Femur (tissue), 1 donor: ENCODE measurements at regions not wholly inside any gene's neighbourhood (a gene's known extent, or its start where the extent isn't known, plus 50 kb on each side); places are given as distances from the start of the nearest gene placed in this dataset.
"Not testable (repeated sequence)": the region's sequence is repeated elsewhere in the genome, so short reads cannot be mapped to it uniquely, and the experiment has no call there.

Experiments used
- DNase-seq: peaks from one replicate; pipeline ENCODE4 v3.0.0-alpha.2; 2017

DNA sequence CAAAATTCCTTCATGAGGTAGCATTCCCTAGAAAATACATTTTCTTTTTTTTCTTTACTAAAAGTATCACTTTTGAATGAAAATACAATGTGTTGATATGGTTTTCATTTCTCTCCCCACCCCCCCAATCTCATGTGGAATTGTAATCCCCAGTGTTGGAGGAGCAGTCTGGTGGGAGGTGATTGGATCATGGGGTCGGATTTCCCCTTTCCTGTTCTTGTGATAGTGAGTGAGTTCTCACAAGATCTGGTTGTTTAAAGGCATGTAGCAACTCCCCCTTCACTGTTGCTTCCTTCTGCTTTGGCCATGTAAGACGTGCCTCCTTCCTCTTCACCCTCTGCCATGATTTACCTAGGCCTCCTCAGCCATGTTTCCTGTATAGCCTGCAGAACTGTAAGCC, 790.3 kb upstream of the KCND2 start:
- no peak for DNase-seq

DNA sequence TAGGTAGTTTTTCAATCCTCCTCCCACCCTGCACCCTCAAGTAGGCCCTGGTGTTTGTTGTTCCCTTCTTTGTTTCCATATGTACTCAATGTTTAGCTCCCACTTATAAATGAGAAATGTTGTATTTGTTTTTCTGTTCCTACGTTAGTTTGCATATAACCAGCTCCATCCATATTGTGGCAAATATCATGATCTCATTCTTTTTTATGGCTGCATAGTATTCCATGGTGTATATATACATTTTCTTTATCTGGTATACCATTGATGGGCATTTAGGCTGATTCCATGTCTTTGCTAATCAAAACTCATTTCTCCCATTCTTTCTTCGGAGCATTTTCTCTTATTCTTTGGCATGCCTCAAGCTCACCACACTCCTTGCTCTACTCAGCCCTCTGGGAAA, 789.6 kb upstream of the KCND2 start:
- no peak for DNase-seq

DNA sequence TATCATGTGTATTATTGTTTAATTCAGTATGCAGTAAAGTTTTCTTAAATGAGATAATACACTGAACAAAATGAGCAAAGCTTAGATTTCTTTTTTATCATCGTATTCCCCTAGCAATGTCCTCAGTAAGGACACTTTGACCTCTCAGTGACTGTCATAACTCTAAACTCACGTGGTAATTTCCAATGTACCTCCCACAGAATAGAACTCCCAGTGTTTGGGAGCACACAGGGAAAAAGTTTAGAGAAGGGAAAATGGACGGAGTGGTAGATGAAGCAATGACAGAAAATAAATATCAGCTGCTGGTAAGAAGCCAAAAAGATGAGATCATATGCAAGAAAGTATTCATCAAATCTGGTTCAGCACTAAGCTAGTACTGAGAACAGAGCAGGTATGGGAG, 758.6 kb upstream of the KCND2 start:
- DNase-seq: no peak

DNA sequence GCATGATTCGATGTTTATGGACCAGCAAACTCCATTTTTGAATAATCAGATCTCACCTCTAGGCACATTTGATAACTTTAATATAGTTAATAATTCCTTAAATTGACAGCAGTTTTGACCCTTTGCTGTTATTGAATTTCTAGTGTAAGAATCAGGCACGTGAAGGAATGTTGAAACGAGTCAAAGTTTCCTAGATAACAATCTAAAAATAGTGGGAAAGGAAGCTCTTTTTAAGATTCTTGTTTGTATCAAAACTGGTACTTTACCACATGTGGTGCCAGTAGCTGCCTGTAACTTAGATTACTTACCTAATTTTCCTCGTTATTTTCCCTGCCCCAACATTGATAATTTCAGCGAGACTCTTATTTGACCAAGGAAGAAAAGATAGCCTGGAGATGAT, 757.8 kb upstream of the KCND2 start:
- DNase-seq: no peak

DNA sequence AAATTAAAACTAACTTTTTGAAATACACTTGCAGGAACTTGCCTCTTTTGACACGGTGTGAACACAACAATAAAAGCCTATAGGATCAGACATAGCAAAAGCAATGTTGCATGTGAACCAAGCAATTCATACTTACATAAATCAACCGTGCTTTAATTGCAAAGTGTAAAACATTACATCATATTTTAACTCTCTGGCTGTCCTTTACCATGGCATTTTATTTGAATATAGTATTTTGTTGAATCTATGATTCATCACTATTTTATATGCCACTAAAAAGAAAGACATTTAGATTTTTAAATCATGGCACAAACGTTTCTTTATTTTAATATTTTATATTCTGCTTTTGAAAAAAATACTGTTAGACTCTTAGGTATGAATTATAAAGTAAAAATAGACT, 757.0 kb upstream of the KCND2 start:
- DNase-seq: no peak

DNA sequence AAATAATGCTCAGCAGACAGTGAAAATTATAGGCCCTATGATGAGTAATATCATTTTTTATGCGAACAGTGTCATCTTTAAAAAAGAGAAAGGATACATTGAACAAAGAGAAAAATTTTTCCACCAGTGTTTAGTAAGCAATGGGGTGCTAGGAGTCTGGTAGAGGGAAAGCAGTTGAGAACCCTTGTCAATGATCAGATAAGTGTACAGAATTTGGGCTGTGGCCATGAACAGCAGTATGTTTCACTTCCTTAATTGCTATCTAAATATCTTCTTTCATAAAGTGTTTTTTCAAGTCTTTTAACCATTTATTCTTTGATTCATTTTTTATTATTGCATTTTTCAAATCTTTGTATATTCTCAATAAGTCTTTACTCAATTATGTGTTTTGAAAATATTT, 750.7 kb upstream of the KCND2 start:
- no peak for DNase-seq

DNA sequence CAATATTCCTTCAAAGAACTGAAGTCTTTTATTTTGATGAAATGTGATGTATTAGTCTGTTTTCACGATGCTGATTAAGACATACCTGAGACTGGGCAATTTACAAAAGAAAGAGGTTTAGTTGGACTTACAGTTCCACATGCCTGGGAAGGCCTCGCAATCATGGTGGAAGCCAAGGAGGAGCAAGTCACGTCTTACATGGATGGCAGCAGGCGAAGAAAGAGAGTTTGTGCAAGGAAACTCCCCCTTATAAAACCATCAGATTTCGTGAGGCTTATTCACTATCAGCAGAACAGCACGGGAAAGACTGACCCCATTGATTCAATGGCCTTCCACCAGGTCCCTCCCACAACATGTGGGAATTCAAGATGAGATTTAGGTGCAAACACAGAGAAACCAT, 750.3 kb upstream of the KCND2 start:
- no peak for DNase-seq

DNA sequence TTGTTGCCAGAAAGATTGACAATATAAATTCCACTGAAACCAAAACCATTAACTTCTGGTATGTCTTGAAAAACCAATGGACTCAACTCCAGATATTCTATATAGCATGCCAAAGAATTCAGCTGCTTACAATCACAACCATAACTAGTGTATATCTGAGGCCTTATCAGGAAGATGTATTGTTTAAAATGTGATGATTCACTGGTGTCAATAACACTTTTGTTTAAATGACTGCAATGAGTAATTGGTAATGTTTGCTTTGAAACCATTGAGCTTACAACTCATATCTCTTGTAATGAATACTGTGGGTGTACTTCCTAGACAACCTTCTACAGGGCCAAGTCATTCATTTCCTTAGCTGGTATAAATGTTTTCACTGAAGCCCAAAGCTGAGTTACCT, 727.9 kb upstream of the KCND2 start:
- DNase-seq: no peak

DNA sequence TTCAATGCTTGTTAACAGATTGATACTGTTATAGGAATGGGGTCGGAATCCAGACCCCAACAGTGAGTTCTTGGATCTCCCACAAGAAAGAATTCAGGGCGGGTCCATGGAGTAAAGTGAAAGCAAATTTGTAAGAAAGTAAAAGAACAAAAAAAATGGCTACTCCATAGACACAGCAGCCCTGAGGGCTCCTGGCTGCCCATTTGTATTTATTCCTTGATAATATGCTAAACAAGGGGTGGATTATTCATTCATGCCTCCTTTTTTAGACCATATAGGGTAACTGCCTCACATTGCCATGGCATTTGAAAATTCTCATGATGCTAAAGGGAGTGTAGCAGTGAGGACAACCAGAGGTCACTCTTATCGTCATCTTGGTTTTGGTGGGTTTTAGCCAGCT, 717.2 kb upstream of the KCND2 start:
- DNase-seq: no peak

DNA sequence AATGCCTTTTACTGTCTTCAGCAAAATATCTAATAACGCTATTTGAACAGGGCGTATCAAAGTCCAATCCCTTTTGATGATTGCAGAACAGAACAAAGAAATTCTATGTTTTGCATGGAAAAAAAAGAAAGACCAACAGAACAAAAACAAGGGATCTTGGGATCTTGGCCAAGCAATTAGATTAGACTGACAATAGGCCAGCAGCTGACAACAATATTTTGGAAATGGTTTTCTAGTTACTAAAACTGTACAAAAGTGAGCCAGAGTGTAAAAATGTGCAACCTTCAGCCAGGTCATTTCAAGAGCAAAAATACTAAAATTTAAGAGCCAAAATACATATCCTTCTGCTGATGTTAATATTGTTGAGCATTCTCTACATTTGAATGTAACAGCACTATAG, 716.5 kb upstream of the KCND2 start:
- DNase-seq: no peak

DNA sequence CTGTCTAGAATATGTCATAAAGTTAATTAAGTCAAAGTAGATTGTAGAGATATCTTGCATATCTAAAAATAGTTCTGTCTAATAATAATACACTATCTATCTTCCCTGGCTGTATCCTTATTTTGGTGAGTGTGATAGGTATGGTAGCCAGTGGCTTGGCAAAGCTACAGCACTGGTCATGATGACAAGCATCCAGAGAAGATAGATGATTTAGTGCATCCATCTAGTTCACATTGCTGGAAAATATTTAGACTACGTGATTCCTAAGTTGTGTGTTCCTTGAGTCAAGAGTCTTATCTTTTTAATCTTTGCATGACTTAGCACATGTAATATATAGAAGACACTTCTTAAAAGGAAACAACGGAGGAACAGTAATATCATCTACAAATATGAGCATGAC, 711.2 kb upstream of the KCND2 start:
- no peak for DNase-seq

DNA sequence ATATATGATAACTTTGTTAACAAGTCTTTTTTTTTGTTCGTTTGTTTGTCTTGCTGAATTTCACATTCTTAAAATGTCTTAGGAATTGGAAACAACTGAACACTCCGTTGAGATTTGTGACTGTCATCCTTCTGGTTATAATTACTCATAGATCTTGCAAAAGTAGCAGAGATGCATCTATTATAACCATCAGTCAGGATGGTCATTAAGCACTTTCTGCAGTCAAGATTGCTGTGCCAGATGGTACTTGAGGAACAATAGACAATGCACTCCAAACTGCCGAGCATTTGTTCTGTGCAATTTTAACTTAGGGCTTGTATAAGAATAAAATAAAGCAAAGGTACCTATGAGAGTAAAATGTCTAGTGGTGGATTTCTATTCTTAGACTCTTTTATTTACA, 710.1 kb upstream of the KCND2 start:
- no peak for DNase-seq

DNA sequence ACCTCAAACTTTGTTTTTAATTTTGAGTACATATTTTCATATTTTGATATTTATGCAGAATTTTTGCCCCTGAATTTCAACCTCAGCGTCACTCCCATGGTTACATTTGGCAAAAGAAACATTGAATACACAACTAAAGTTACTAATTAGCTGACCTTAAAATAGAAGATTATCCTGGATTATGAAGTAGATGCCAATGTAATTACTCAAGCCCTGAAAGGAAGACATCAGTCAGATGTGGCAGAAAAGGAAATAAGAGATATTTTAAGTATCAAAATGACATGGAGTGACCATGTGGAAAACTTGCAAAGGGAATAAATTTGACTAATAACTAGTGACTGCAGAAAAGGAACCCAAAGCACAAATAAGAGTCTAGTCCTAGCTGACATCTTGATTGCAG, 701.3 kb upstream of the KCND2 start:
- DNase-seq: no peak

DNA sequence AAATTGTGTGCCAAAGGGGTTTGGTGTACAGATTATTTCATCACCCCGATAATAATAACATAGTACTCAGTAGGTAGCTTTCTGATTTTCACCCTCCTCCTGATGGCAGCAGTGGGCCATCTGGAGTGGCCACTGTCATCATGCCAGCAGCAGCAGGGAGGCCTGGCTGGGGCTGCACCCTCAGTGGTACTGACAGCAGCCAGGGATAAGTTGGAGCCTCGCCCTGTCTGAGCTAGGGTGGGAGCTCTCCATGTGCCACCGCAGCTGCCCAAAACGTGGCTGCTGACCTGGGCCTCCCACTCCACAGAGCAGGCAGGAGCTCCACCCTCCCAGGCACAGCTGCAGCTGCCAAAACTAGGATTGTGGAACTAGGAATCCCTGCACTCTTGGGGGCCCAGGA, 700.8 kb upstream of the KCND2 start:
- DNase-seq: no peak

DNA sequence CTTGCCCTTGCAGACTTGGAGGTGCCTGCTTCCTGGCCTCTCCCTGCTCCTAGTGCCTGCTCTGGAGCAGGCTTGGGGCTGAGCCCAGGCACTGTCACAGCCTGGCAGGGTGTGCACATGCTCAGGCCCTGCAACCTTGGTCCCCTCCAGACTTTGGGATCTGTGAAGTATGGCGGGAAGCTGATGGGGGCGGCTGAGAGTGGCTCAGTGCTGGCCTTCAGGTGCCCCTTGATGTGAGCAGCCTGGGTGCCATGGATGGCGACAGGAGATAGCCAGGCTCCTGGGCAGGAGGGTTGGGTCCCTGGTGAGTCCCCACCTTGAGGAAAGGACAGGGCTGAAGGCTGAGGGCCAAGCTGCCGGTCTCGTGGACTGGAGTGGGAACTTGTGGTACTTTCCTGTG, 700.4 kb upstream of the KCND2 start:
- no peak for DNase-seq

DNA sequence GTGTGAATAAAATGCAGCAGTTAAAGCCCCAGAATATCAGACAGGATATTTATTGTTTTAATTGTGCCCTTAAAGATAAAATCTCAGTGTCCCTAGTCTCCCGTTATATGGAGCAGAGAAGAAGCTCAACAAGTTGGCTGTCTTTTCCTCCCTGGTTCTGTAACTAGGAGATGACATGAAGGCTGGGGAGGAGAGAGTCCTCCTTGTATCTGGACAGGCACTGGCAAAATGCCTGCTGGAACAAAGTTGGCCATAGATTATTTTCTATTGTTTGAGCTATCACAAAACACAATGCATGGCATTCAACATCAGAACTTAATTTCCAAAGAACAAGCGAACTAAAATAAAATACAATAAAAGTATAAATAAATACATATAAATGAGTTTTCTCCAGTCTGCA, 694.9 kb upstream of the KCND2 start:
- no peak for DNase-seq

DNA sequence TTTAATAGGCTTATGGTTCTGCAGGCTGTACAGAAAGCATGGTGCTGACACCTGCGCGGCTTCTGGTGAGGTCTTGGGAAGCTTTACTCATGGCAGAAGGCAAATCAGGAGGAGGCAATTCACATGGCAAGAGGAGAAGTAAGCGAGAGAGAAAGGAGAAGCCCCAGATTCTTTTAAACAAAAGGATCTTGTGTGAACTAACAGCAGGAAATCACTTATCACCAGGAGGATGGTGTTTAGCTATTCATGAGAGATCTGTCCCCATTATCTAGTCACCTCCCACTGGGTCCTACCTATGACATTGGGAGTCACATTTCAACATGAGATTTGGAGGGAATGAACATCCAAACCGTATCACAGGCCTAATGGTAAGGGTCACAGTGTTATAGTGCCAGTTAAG, 678.0 kb upstream of the KCND2 start:
- no peak for DNase-seq

DNA sequence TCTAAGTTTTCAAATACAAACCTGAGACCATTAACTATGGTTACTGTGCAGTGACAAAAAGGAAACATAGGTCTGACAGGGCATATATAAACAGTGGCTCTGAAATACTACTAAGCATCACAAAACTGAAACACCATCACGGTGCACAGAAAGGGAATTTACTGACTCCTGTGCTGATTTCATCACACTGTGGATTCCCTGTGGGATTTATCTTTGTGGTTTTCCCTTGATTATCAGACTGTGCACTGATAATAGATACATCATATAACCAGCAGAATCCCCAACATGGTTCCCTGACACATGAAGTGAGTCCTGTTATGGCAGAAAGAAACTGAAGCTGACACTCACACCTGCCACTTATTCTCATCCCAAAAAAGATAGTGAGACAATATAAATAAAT, 676.3 kb upstream of the KCND2 start:
- no peak for DNase-seq

DNA sequence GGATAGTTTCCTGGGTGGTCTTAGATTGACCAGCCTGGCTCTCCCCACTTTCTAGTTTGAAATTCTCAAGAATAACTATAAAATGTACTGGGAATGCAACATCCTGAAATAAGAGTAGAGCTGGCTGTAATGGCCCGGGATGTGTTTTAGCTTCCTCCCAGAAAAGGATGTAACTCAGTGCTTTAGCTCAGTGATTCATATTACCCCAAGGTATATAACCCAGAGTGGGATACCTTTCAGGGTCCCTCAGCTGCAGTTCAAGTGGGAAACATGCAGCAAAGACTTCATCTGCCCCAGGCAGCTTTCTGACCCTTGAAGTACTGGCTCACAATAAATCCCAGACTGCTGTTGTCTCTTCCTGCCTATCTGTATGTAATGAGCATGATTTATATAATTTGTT, 666.7 kb upstream of the KCND2 start:
- no peak for DNase-seq

DNA sequence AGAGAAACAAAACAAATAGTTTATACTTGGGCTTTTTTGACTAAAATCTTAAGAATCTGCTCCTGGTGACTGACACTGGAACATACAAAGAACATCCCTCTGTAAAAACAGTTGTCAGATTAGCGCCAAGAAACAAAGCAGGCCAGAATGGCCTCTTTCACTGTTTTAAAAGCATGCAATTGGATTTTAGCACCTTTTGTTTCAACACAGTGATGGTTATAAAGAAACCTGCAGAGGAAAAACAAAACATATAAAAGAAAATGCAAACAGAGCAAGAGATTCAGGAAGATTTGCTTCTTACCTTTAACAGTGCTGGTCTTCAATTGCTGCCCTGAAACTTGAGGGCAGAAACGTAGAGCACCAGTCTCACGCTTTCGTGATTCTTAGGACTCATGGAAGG, 652.2 kb upstream of the KCND2 start:
- no peak for DNase-seq

DNA sequence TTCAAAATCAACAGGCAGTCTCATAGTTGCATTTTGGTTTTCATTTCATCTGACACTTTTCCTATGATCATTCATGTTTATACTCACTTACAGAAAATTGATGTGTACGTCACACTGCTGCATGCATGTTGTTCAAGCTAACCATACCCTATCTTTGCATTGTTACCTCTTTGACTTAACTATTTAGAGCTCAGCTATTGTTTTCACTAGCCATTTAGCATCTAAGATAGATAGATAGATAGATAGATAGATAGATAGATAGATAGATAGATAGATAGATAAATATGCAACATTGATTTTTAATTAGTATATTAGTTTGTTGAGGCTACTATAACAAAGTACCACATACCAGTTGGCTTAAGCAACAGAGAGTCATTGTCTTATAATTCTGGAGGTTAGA, 649.5 kb upstream of the KCND2 start:
- no peak for DNase-seq

DNA sequence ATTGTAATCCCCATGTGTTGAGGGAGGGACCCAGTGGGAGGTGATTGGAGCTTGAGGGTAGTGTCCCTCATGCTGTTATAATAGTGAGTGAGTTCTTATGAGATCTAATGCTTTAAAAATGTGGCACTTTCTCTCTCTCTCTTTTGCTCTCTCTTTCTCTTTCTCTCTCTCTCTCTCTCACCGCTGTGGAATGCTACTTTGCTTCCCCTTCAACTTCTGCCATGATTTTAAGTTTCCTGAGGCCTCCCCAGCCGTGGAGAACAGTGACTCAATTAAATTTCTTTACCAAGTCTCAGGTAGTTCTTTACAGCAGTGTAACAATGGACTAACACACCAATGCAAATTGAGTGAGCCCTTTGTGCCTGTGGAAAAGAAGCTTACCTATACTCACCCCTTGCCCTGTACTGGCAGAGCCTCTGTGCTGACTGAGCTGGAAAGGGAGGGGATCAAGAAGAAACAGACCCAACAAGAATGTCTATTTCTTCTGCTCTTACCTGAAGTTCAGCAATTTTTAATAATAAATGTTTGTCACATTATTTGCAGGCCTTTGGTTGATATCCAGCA, 642.5 kb upstream of the KCND2 start:
- no peak for DNase-seq

DNA sequence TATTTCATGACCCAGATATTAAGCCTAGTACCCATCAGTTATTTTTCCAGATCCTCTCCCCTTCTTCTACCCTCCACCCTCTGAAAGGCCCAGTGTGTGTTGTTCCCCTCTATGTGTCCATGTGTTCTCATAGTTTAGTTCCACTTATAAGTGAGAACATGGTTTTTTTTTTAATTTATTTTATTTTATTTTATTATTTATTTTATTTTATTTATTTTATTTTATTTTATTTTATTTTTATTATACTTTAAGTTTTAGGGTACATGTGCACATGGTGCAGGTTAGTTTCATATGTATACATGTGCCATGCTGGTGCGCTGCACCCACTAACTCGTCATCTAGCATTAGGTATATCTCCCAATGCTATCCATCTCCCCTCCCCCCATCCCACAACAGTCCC, 639.2 kb upstream of the KCND2 start:
- DNase-seq: not testable (repeated sequence)

DNA sequence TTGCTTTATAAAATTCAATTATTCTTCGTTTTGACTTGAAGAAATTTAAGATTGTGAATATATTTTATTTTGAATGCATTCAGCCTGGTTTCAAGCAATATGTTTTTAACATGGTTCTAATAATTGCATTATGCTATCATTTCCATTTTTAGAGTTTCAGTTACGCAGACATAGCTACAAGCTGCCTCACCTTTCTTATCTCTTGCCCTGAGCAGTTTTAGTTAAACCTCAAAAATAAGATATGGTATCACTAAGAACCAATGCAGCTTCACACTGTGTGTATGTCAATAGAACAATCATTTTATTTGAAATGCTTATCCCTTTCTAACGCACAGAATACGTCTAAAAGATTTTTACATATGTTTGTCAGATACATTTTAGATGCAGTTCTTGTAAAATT, 632.6 kb upstream of the KCND2 start:
- no peak for DNase-seq

DNA sequence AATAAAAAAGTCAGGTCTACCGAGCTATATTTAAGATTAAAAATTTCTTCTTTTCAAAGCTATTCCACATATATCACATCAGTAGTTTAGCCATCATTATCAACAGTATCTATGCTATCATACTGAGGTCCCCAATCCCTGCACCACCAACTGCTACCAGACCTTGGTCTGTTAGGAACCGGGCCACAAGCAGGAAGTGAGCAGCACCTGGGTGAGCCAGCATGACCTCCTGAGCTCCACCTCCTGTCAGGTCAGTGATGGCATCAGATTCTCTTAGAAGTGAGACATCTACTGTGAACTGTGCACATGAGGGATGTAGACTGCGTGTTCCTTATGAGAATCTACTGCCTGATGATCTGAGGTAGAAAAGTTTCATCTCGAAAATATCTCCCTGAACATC, 632.1 kb upstream of the KCND2 start:
- DNase-seq: no peak

DNA sequence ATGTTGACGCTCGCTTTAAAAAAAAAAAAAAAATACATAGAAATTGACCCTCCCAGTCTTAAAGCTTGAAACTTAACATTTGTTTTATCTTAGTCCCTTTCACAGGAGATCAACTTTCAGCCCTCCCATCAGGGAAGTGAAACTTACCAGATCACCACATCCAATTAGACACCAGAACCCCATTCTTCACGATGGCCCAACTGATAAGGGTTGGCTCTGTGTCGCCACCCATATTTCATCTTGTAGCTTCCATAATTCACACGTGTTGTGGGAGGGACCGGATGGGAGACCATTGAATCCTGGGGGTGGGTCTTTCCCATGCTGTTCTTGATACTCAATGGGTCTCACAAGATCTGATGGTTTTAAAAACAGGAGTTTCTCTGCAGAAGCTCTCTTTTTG, 629.4 kb upstream of the KCND2 start:
- DNase-seq: no peak
